RWPE2 (cell line): ENCODE measurements at regions not wholly inside any gene's neighbourhood (a gene's known extent, or its start where the extent isn't known, plus 50 kb on each side); places are given as distances from the start of the nearest gene placed in this dataset.
"Not testable (repeated sequence)": the region's sequence is repeated elsewhere in the genome, so short reads cannot be mapped to it uniquely, and the experiment has no call there.

Experiments
- ATAC-seq: fragments of 200-7000 bp; cut with Tn5 transposase; 3 replicates; pipeline ENCODE4 v1.9.1; 2021; ENCODE audit warnings: low read depth
- DNase-seq: peaks from one replicate; pipeline ENCODE4 v3.0.0-alpha.2; 2020; ENCODE audit warnings: low spot score
- H3K27ac ChIP-seq: fragments of 450-650 bp; 2 replicates; pipeline ENCODE4 v1.5.1; 2017; ENCODE audit warnings: mild to moderate bottlenecking; ENCODE audit not compliant: poor library complexity, severe bottlenecking
- H3K27me3 ChIP-seq: fragments of 250-450 bp; sonication (Bioruptor Pico); 2 replicates; pipeline ENCODE4 v1.5.1; 2021; ENCODE audit warnings: mild to moderate bottlenecking, moderate library complexity; ENCODE audit not compliant: insufficient read depth, poor library complexity, severe bottlenecking
- H3K36me3 ChIP-seq: fragments of 250-450 bp; sonication (Bioruptor Pico); 2 replicates; pipeline ENCODE4 v1.5.1; 2020; ENCODE audit warnings: low read depth, mild to moderate bottlenecking, moderate library complexity
- H3K4me1 ChIP-seq: fragments of 250-450 bp; sonication (Bioruptor Pico); 2 replicates; pipeline ENCODE4 v1.5.1; 2021; ENCODE audit warnings: mild to moderate bottlenecking, moderate library complexity; ENCODE audit not compliant: insufficient read depth, poor library complexity, severe bottlenecking
- H3K4me3 ChIP-seq: fragments of 250-450 bp; sonication (Bioruptor Pico); 2 replicates; pipeline ENCODE4 v1.5.1; 2021; ENCODE audit warnings: mild to moderate bottlenecking, moderate library complexity; ENCODE audit not compliant: severe bottlenecking
- H3K9me3 ChIP-seq: fragments of 250-450 bp; sonication (Bioruptor Pico); 2 replicates; pipeline ENCODE4 v1.5.1; 2021; ENCODE audit warnings: mild to moderate bottlenecking, moderate library complexity; ENCODE audit not compliant: severe bottlenecking
- CTCF ChIP-seq: fragments of 450-650 bp; IDR thresholded peaks from one replicate; pipeline ENCODE4 v1.5.1; 2017; ENCODE audit warnings: mild to moderate bottlenecking, moderate library complexity; ENCODE audit not compliant: poor library complexity, severe bottlenecking

- Histone ChIP-seq H3K4me3 (no peak overlapping the region), H3K9me3 (no peaks in the 10 kb centered on the region), H3K27ac (no peak overlapping the region), H3K4me1 (no peaks in the 10 kb centered on the region), H3K27me3 (no peaks in the 10 kb centered on the region), H3K36me3 (no peaks in the 10 kb centered on the region)
- DNase-seq = no peak
- ATAC-seq = no peak
- no peak for TF ChIP-seq CTCF
Measured at GRCh38 chr2:22970284-22970975, 414.5 kb upstream of the KLHL29 start.

GRCh38 chr2:22970991-22971390 is 414.0 kb upstream of the KLHL29 start:
- TF ChIP-seq CTCF = no peak
- H3K4me3 ChIP-seq = no peak overlapping the region
- H3K36me3 ChIP-seq = no peaks in the 10 kb centered on the region
- no peaks in the 10 kb centered on the region for H3K27me3 ChIP-seq
- no peak for DNase-seq
- no peaks in the 10 kb centered on the region for H3K4me1 ChIP-seq
- no peak overlapping the region for H3K27ac ChIP-seq
- no peaks in the 10 kb centered on the region for H3K9me3 ChIP-seq
- ATAC-seq = no peak

- Histone ChIP-seq H3K4me3 (no peak overlapping the region), H3K27me3 (no peaks in the 10 kb centered on the region), H3K36me3 (no peaks in the 10 kb centered on the region), H3K9me3 (no peaks in the 10 kb centered on the region), H3K27ac (no peak overlapping the region), H3K4me1 (no peaks in the 10 kb centered on the region)
- TF ChIP-seq CTCF = no peak
- no peak for ATAC-seq
- no peak for DNase-seq
Measured at GRCh38 chr2:22981785-22982184, 403.2 kb upstream of the KLHL29 start.

- H3K27me3 ChIP-seq, H3K4me1 ChIP-seq, DNase-seq, H3K27ac ChIP-seq, H3K4me3 ChIP-seq, ATAC-seq, H3K36me3 ChIP-seq, H3K9me3 ChIP-seq: not testable (repeated sequence)
Measured at GRCh38 chr2:22984152-22984551, 400.8 kb upstream of the KLHL29 start.

- ATAC-seq (no peak), DNase-seq (no peak)
- H3K36me3 ChIP-seq = no peaks in the 10 kb centered on the region
- no peak overlapping the region for H3K4me3 ChIP-seq
- no peaks in the 10 kb centered on the region for H3K27me3 ChIP-seq
- TF ChIP-seq CTCF = no peak
- H3K4me1 ChIP-seq = peaks cover 19% of the 10 kb centered on the region
- no peak overlapping the region for H3K27ac ChIP-seq
- H3K9me3 ChIP-seq = no peaks in the 10 kb centered on the region
Measured at GRCh38 chr2:22990246-22990645, 394.7 kb upstream of the KLHL29 start.
